Uterus (tissue), 2 donors: ENCODE measurements at regions not wholly inside any gene's neighbourhood (a gene's known extent, or its start where the extent isn't known, plus 50 kb on each side); places are given as distances from the start of the nearest gene placed in this dataset.

Source experiments
- CTCF ChIP-seq, 4 experiments: fragments of 200-600 bp in 2 of 4; fragments of 450-650 bp in 2 of 4; sonication (generic) in 2 of 4; IDR thresholded peaks; one replicate each; pipeline ENCODE4 v1.5.1; 2016 to 2019; ENCODE audit warnings: antibody characterized with exemption in 4 of 4, mild to moderate bottlenecking in 2 of 4, moderate library complexity in 1 of 4
- POLR2A ChIP-seq, 2 donors: fragments of 450-650 bp; IDR thresholded peaks; one replicate each; pipeline ENCODE4 v1.6.1; 2016; ENCODE audit warnings: antibody characterized with exemption in 2 of 2, mild to moderate bottlenecking in 1 of 2, moderate library complexity in 1 of 2

- no peak for TF ChIP-seq CTCF (IDR thresholded peaks at IDR 0.05)
- no peak for TF ChIP-seq POLR2A (IDR thresholded peaks at IDR 0.05)
Measured at GRCh38 chr12:124434951-124435805, 132.2 kb downstream of the NCOR2 start.
